BLaER1 treated with 17β-estradiol and CSF1 and Interleukin-3, amounts not matched to agents 10 nM and 100 nM (cell line): ENCODE measurements at regions not wholly inside any gene's neighbourhood (a gene's known extent, or its start where the extent isn't known, plus 50 kb on each side); places are given as distances from the start of the nearest gene placed in this dataset.

Experiments
- H3K27ac ChIP-seq, 11 experiments: shearing (Covaris generic); formaldehyde crosslinking; 2 replicates each; pipeline ENCODE4 v1.8.1; 2022
- H3K27me3 ChIP-seq, 11 experiments: shearing (Covaris generic); formaldehyde crosslinking; 2 replicates each; pipeline ENCODE4 v1.8.1; 2022
- H3K36me3 ChIP-seq, 11 experiments: shearing (Covaris generic); formaldehyde crosslinking; 2 replicates each; pipeline ENCODE4 v1.8.1; 2022
- H3K4me1 ChIP-seq, 10 experiments: shearing (Covaris generic); formaldehyde crosslinking; 2 replicates each; pipeline ENCODE4 v1.8.1; 2022
- H3K4me2 ChIP-seq, 11 experiments: shearing (Covaris generic); formaldehyde crosslinking; 2 replicates each; pipeline ENCODE4 v1.8.1; 2022
- H3K4me3 ChIP-seq, 10 experiments: shearing (Covaris generic); formaldehyde crosslinking; 2 replicates each; pipeline ENCODE4 v1.8.1; 2022
- H3K9ac ChIP-seq, 11 experiments: shearing (Covaris generic); formaldehyde crosslinking; 2 replicates each; pipeline ENCODE4 v1.8.1; 2022
- H3K9me3 ChIP-seq, 11 experiments: shearing (Covaris generic); formaldehyde crosslinking; replicated peaks in 1 of 11; 2 replicates each; pipeline ENCODE4 v1.8.1; 2022
- H4K20me1 ChIP-seq, 11 experiments: shearing (Covaris generic); formaldehyde crosslinking; 2 replicates each; pipeline ENCODE4 v1.8.1; 2022
- Cebpa-rat ChIP-seq, 11 experiments: shearing (Covaris generic); IDR thresholded peaks; 2 replicates each; pipeline ENCODE4 v1.8.1; 2022

- no peaks in the 10 kb centered on the region for H3K27me3 ChIP-seq
- H3K9me3 ChIP-seq: peaks cover 0 to 5% (median 0%) of the 10 kb centered on the region in 11 experiments; a peak in 3 of 22 replicates
- no peak overlapping the region for H3K9ac ChIP-seq
- H3K4me2 ChIP-seq: no peak overlapping the region
- H3K4me1 ChIP-seq: no peaks in the 10 kb centered on the region
- H3K36me3 ChIP-seq: no peaks in the 10 kb centered on the region
- no peak overlapping the region for H3K27ac ChIP-seq
- H3K4me3 ChIP-seq: no peak overlapping the region
- no peaks in the 10 kb centered on the region for H4K20me1 ChIP-seq
- no peak for TF ChIP-seq Cebpa-rat (IDR thresholded peaks at IDR 0.05)
Observed at GRCh38 chr12:65517656-65518210, 239.2 kb downstream of the MSRB3 start.

- H3K4me3 ChIP-seq: no peak overlapping the region
- peaks cover 0 to 5% (median 0%) of the 10 kb centered on the region in 11 experiments; a peak in 4 of 22 replicates for H3K9me3 ChIP-seq
- H3K27me3 ChIP-seq: no peaks in the 10 kb centered on the region
- no peak overlapping the region for H3K4me2 ChIP-seq
- H4K20me1 ChIP-seq: no peaks in the 10 kb centered on the region
- no peaks in the 10 kb centered on the region for H3K4me1 ChIP-seq
- H3K36me3 ChIP-seq: no peaks in the 10 kb centered on the region
- no peak for TF ChIP-seq Cebpa-rat (IDR thresholded peaks at IDR 0.05)
- H3K27ac ChIP-seq: no peak overlapping the region
- H3K9ac ChIP-seq: no peak overlapping the region
Observed at GRCh38 chr12:65518771-65519170, 240.3 kb downstream of the MSRB3 start.

- no peak for TF ChIP-seq Cebpa-rat (IDR thresholded peaks at IDR 0.05)
- Histone ChIP-seq H3K27me3 (no peaks in the 10 kb centered on the region), H3K36me3 (no peaks in the 10 kb centered on the region), H3K4me3 (no peak overlapping the region), H3K4me2 (no peak overlapping the region), H3K4me1 (no peaks in the 10 kb centered on the region), H4K20me1 (no peaks in the 10 kb centered on the region), H3K9me3 (peaks cover 0 to 11% (median 2%) of the 10 kb centered on the region in 11 experiments; a peak in 5 of 22 replicates), H3K9ac (no peak overlapping the region), H3K27ac (no peak overlapping the region)
Observed at GRCh38 chr12:65520658-65521057, 242.2 kb downstream of the MSRB3 start.

GRCh38 chr12:65522956-65523860 lies 244.7 kb downstream of the MSRB3 start:
- no peak for TF ChIP-seq Cebpa-rat (IDR thresholded peaks at IDR 0.05)
- Histone ChIP-seq H3K9me3 (peaks cover 0 to 24% (median 11%) of the 10 kb centered on the region in 11 experiments; a peak in 12 of 22 replicates), H3K27me3 (no peaks in the 10 kb centered on the region), H3K4me1 (no peaks in the 10 kb centered on the region), H3K27ac (no peak overlapping the region), H3K4me3 (no peak overlapping the region), H3K36me3 (no peaks in the 10 kb centered on the region), H3K4me2 (no peak overlapping the region), H3K9ac (no peak overlapping the region), H4K20me1 (no peaks in the 10 kb centered on the region)

- Histone ChIP-seq H3K9me3 (peaks cover 4 to 33% (median 14%) of the 10 kb centered on the region in 11 experiments; a peak in 12 of 22 replicates), H3K36me3 (no peaks in the 10 kb centered on the region), H4K20me1 (no peaks in the 10 kb centered on the region), H3K4me3 (no peak overlapping the region), H3K4me2 (no peak overlapping the region), H3K27me3 (no peaks in the 10 kb centered on the region), H3K4me1 (no peaks in the 10 kb centered on the region), H3K9ac (no peak overlapping the region), H3K27ac (no peak overlapping the region)
- no peak for TF ChIP-seq Cebpa-rat (IDR thresholded peaks at IDR 0.05)
Observed at GRCh38 chr12:65524666-65525065, 246.2 kb downstream of the MSRB3 start.

- no peak overlapping the region for H3K27ac ChIP-seq
- peaks cover 4 to 33% (median 16%) of the 10 kb centered on the region in 11 experiments; a peak in 13 of 22 replicates for H3K9me3 ChIP-seq
- no peak overlapping the region for H3K4me3 ChIP-seq
- H3K4me2 ChIP-seq: no peak overlapping the region
- H4K20me1 ChIP-seq: no peaks in the 10 kb centered on the region
- H3K36me3 ChIP-seq: no peaks in the 10 kb centered on the region
- no peaks in the 10 kb centered on the region for H3K27me3 ChIP-seq
- no peak for TF ChIP-seq Cebpa-rat (IDR thresholded peaks at IDR 0.05)
- H3K4me1 ChIP-seq: no peaks in the 10 kb centered on the region
- no peak overlapping the region for H3K9ac ChIP-seq
Observed at GRCh38 chr12:65525491-65526141, 247.1 kb downstream of the MSRB3 start.

- no peak overlapping the region for H3K9ac ChIP-seq
- H3K4me1 ChIP-seq: no peaks in the 10 kb centered on the region
- H4K20me1 ChIP-seq: no peaks in the 10 kb centered on the region
- TF ChIP-seq Cebpa-rat (IDR thresholded peaks at IDR 0.05): no peak
- H3K4me2 ChIP-seq: no peak overlapping the region
- no peak overlapping the region for H3K4me3 ChIP-seq
- peaks cover 4 to 33% (median 16%) of the 10 kb centered on the region in 11 experiments; a peak in 13 of 22 replicates for H3K9me3 ChIP-seq
- no peaks in the 10 kb centered on the region for H3K36me3 ChIP-seq
- no peaks in the 10 kb centered on the region for H3K27me3 ChIP-seq
- no peak overlapping the region for H3K27ac ChIP-seq
Observed at GRCh38 chr12:65526311-65526710, 247.8 kb downstream of the MSRB3 start.

- no peak overlapping the region for H3K9ac ChIP-seq
- no peaks in the 10 kb centered on the region for H3K27me3 ChIP-seq
- no peaks in the 10 kb centered on the region for H3K36me3 ChIP-seq
- no peak overlapping the region for H3K27ac ChIP-seq
- H3K4me1 ChIP-seq: peaks cover 8 to 18% (median 11%) of the 10 kb centered on the region in 10 experiments
- no peaks in the 10 kb centered on the region for H4K20me1 ChIP-seq
- TF ChIP-seq Cebpa-rat (IDR thresholded peaks at IDR 0.05): no peak
- H3K4me2 ChIP-seq: no peak overlapping the region
- H3K9me3 ChIP-seq: peaks cover 4 to 33% (median 16%) of the 10 kb centered on the region in 11 experiments; a peak in 13 of 22 replicates
- no peak overlapping the region for H3K4me3 ChIP-seq
Observed at GRCh38 chr12:65528127-65528526, 249.6 kb downstream of the MSRB3 start.

- TF ChIP-seq Cebpa-rat (IDR thresholded peaks at IDR 0.05): no peak
- H3K36me3 ChIP-seq: no peaks in the 10 kb centered on the region
- no peaks in the 10 kb centered on the region for H3K27me3 ChIP-seq
Observed at GRCh38 chr12:65529106-65529505, 250.6 kb downstream of the MSRB3 start.

More at GRCh38 chr12:65529106-65529505, 250.6 kb downstream of the MSRB3 start:
- peaks cover 16 to 28% (median 21%) of the 10 kb centered on the region in 10 experiments for H3K4me1 ChIP-seq
- H3K4me2 ChIP-seq: no peak overlapping the region
- peaks cover 4 to 29% (median 16%) of the 10 kb centered on the region in 11 experiments; a peak in 13 of 22 replicates for H3K9me3 ChIP-seq
- H3K27ac ChIP-seq: no peak overlapping the region
- H3K4me3 ChIP-seq: no peak overlapping the region
- no peak overlapping the region for H3K9ac ChIP-seq
- no peaks in the 10 kb centered on the region for H4K20me1 ChIP-seq
